ACHN (cell line): ENCODE measurements at regions not wholly inside any gene's neighbourhood (a gene's known extent, or its start where the extent isn't known, plus 50 kb on each side); places are given as distances from the start of the nearest gene placed in this dataset.
"Not testable (repeated sequence)": the region's sequence is repeated elsewhere in the genome, so short reads cannot be mapped to it uniquely, and the experiment has no call there.

Experiments used
- DNase-seq: peaks from one replicate; pipeline ENCODE4 v3.0.0-alpha.2; 2015
- in situ Hi-C: cut with HindIII; loops from 2 replicates; pipeline ENCODE4 v1.10.0; 2017; ENCODE audit warnings: low sequenced_read_pairs, low pct_ligation_motif_present, low pct_unique_long_range_greater_than_20kb

DNA sequence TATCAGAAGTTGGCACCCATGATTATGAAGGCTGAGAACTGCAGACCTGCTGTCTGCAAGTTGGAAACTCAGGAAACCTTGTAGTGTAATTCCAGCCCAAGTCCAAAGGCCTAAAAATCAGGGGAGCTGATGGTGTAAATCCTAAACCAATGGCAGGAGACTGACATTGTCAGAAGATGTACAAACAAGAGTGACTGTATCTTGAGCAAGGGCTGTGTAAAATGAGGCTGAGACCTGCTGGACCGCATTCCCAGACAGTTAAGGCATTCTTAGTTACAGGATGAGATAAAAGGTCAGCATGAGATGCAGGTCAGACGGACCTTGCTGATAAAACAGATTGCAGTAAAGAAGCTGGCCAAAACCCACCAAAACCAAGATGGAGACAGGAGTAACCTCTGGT, 147.7 kb downstream of the COG6 start:
- in situ Hi-C loops = no loop called here
- no peak for DNase-seq

DNA sequence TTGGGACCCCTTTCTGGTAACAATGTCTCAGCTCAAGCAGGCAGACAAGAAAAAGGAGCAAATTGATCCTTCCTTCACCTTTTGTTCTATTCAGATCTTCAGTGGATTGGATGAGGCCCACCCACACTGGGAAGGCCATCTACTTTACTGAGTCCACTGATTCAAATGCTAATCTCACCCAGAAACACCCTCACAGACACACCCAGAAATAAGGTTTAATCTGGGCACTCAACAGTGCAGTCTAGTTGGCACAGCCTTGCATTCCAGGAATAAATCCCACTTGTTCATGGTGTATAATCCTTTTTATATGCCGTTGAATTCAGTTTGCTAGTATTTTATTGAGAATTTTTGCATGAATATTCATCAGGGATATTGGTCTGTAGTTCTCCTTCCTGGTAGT, 148.4 kb downstream of the COG6 start:
- in situ Hi-C loops = no loop called here
- DNase-seq = no peak

DNA sequence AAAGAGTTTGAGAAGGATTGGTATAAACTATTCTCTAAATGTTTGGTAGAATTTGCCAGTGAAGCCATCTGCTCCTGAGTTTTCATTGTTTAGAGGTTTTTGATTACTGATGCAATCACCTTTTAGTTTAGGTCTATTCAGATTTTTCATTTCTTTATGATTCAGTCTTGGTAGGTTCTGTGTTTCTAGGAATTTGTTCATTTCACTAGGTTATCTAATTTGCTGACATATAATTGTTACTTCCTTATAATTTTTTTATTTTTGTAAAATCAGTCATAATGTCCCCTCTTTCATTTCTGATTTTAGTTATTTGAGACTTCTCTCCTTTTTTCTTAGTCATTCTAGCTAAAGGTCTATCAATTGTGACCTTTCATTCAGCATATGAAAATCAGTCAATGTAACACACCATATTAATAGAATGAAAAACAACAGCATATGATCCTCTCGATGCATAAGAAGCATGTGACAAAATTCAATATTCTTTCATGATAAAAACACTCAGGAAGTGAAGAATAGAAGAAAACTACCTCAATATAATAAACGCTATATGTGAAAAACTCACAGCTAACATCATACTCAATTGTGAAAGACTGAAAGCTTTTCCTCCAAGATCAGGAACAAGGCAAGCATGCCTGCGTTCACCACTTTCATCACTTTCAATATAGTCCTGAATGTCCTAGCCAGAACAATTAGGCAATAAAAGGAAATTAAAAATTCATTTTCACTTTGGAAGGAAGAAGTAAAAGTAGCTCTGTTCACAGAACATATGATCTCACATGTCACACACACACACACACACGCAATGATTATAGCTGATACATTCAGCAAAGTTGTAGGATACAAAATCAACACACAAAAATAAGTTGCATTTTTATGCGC, 149.1 kb downstream of the COG6 start:
- in situ Hi-C loops = no loop called here
- no peak for DNase-seq

DNA sequence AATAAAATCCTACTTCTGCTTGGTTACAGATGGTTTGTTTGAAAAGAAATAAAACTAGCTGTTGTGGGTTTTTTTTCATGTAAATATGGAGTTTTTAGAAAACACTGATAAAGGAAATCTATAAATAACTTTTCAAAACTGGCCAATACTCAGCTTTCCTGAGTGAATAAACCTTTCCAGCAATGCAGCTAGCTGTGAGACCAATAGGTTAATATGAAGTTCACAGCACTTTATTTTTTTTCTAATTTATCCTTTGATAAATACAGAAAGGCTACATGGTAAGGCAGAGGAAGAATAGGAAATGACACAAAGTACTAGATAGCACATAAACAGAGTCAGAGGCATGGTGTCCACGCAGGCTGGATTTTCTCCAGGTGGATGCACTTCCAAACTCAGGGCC, 154.0 kb downstream of the COG6 start:
- in situ Hi-C loops = no loop called here
- DNase-seq = no peak

DNA sequence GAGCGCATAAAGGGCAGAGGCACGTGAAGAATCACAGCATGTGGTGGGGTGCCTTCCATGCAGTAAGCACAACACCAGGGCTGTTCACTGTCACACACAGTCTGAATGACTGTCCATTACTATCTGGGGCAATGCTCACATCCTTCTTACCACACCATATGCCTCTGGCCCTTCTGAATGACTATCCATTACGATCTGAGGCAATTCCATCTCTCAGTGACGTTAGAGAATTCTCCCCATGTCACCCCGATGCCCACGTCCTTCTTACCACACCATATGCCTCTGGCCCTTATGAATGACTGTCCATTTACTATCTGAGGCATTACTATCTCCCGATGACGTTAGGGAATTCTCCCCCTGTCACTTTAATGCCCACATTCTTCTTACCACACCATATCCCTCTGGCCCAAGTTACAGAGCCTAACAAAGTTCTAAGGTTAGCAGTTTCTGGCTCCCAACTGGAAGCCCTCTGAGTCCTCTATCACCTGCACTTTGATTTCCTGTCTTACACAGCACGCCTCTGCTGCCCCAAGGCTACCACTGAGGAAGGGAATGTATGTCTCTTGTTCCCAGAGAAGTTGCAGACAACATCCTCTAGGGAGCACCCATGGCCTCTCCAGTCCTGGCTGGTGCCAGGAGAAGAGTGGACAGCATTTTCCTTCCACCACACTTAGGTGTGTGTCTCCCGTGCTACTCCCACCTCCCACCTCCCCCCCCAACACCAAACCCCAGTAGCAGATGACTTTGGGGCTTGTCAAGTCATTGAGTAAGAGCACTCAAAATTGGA, 154.8 kb downstream of the COG6 start:
- DNase-seq = no peak
- in situ Hi-C loops = no loop called here

DNA sequence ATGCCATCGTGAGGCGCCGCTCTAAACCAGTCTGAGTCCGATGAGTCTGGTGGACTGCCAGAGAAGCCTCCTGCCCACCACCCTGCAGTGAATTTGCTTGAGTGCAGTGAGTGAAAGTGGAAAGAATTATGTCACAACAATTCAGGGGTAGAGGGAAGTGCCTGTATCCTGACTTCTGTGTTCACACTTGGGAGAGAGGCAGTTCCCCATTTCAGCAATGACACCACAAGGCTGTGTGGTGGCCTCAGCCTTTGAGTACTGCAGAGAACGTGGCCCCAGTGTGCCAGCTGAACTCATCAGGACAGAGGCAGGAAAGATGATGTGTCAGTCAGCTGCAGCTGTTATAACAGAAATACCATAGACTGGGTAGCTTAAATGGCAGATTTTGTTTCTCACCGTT, 155.6 kb downstream of the COG6 start:
- DNase-seq = no peak
- in situ Hi-C loops = no loop called here

DNA sequence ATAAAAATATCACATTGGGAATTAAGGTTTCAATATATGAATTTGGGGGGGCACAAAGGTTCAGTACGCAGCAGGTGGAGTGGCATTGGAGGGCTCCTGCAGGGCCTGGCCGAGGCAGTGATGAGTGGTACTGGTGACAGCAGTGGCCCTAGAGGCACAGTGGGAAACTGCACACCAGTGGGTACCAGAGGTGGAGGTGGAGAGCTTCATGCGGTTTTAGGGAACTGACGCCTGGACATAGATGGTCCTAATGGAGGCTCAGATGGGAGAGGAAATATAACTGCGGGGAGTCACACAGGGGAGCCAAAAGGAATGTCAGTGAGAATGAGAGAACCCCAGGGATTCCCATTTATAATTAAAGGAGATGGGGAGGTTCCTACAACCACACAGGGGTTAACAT, 156.2 kb downstream of the COG6 start:
- in situ Hi-C loops = no loop called here
- DNase-seq = no peak

DNA sequence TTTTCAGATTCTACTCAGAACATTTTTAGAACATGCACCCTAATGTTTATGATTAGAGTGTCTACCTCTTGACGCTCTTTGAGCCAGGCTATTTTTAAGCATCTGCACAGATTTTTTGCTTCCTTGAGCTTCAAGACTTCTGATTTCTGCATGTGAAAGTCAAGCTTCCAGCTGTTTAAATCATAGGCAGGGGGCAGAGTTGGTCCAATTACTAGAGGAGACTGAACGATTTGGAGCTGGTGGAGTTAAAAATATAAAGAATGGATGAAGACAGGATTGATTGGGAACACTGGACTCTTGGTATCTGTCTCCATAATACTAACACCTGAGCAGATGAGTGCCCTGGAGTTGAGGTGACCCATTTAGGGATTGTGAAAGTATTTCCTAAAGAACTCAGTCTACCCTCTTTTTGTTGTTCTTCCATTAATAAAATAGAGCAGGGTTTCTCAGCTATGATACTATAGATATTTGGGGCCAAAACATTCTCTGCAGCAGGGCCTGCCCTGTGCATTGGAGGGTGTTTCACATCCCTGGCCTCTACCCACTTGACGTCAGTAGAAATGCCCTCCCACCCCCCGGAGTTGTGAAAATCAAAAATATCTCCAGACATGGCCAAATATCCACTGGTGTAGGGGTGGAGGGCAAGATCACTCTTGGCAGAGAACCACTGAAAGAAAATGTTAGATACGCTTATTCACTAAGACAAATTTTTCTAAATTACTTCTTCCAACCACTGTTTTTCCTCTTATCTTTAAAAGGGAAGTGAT, 160.1 kb downstream of the COG6 start:
- in situ Hi-C loops = no loop called here
- no peak for DNase-seq

DNA sequence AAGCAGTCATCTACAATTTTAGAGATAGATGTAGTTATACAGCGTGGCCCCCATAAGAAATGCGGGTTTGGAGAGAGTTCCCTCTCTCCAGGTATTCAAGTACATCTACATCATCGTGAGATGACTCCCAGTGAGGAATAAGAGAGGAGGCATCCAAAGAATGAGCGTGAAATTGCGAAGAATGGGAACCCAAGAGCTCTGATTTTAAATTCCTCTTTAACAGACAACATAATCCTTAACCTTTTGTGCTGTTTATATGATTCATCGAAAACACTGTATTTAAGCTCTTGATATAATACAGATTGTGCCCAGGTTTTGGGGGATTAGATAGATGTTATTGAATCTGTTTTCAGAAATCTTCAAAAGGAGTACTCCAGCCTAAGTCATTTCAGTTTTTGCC, 161.5 kb downstream of the COG6 start:
- no peak for DNase-seq
- in situ Hi-C loops = no loop called here

DNA sequence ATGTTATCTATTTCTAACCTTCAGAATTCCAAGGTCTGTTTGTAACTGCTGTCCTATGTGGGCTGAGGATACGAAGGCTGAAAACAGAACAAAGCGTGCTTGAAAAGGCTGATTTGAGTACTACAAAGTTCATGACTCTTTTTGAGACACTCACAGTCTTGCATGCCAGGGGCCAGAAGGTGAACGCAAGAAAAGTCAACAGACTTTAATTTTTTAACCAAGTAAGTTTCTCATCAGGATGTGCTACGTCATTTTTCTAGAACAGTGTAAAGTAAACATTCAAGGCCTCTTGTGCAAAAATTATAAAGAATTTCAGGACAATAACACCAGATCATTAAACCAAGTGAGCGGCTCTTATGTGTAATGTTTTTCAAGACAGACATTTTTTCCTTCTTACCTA, 163.5 kb downstream of the COG6 start:
- in situ Hi-C loops = no loop called here
- no peak for DNase-seq

DNA sequence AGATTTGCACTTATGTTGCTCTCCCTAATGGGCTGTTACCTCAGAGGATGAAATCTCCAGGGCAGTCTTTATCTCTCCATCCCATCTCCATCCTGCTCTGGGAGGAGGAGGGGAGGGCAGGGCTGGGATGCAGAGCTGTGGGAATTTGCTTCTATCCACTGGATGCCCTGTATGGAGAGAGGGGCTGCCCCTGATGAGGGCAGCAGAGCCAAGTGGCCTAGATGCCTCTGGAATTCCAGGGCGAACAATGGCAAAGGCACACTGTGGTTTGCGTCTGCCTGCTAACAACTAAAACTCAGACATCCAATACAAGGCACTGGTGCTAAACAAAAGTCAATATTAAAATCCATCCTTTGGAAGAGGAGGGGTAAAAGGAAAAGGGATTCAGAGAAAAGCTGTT, 165.1 kb downstream of the COG6 start:
- in situ Hi-C loops = no loop called here
- DNase-seq = no peak

DNA sequence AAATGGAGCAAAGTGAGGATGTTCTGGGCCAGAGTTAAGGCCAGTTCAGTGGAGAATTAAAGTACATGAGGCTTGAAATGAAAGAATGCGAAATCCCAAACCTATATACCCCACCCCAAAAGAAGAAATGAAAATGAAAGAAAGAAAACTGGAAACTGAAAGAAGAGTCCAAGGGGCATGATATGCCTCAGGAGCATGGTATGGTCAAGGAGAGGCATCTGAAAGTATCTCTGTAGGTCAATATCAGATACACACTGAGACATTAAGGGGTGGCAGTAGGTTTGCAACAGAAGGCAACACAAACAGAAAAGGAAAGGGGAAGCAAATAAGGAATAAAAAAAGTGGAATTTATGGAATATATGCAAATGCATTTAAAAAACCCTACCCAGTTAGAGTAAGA, 166.5 kb downstream of the COG6 start:
- in situ Hi-C loops = no loop called here
- DNase-seq = no peak

DNA sequence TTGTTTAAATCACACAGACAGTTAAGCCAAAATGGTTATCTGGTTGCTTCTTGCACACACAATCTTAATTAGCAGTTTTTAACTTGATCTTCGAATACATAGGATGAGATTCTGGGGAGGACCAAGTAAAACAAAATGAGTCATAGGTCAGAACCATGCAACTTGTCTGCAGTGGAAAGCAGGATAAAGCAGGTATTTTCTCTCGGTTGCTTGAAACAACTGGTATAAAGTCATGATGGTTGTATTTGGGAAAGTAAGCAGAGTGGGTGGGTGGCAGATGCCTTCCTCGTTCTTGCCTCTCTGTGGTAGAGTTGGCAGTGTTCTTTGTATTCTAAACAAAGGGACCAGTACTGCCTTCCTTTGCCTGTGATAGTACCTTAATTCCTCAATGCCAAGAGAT, 167.0 kb downstream of the COG6 start:
- no peak for DNase-seq
- in situ Hi-C loops = no loop called here

DNA sequence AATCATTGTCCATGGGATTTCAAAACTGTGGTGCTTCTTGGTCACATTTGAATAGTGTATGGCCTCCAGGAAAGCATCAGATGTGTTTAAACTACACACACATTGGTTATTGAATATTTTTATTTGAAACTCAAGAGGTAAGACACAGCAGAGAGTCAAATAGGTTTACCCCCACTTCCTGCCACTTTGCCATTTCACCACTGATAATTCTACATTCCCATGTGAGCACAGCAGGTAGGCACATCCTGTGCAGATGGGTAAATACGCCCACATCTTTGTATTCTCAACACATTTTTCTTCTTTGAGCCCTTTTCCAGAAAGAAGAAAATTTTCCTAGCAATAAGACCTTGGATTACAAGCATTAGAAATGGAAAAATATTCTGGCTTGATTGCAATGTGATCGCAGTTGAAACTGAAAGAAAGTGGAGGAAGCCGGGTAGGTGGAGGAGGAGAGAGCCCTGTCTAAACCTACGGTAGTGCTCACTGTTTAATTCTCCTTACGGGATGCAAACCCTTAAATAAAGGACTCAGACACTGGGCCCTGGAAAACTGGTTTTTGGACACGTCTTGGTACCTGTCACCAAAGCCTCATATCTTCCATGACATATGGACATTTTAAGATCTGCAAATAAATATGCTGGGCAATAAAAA, 167.7 kb downstream of the COG6 start:
- in situ Hi-C loops = no loop called here
- DNase-seq = no peak

DNA sequence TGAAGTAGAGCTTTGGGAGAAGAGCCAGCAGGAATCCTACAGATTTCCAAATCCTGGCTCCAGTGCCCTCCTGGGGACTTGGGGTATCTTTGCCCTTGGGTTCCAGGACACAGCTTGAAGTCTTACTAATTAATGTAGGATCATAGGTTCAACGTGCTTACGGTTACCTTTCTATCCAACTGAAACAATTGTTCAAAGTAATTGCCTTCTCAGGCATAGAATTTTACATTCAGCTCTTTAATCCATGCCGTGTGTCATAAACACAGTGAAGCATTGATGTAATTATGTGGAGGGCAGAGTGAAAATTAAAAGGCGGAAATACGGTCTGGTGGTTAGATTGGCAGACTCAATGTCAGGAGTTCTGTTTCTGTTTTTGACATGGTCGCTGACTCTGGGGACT, 170.4 kb downstream of the COG6 start:
- in situ Hi-C loops = no loop called here
- DNase-seq = no peak

DNA sequence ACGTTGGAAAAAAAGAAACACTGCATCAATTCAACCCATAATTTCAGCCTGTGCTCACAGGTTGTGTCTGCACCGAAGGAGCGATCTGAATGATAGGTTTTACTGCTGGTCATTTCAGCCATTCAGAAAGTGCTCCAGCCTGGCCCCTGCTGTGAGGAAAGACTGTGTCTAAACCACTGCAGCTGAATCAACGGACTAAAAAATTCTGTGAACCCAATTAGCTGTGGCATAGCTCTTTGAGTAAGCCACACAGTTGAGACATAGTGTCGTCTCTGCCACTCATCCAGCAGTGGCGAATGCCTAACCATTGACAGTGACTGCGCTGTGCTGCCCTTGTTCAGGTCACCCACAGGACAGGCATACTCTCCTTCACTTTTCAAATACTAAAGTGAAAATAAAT, 179.8 kb downstream of the COG6 start:
- in situ Hi-C loops = no loop called here
- no peak for DNase-seq

DNA sequence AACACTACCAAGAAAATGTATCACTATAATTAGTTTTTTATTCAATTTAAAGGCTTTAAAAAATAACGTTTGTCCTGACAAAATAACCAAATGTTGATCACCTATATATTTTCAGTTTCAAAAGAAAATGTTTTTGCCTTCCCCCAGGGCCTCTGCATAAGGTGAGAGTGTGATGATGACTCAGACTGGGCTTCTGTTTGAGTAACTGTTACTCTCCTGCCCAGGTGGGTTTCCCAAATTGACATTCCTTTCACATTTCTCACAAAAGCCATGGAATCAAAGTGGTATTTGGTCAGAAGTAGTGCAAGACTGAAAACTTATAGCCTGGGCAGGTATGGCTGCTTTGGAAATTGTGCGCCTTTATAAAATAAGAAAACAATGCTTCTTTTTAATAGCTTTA, 180.6 kb downstream of the COG6 start:
- no peak for DNase-seq

DNA sequence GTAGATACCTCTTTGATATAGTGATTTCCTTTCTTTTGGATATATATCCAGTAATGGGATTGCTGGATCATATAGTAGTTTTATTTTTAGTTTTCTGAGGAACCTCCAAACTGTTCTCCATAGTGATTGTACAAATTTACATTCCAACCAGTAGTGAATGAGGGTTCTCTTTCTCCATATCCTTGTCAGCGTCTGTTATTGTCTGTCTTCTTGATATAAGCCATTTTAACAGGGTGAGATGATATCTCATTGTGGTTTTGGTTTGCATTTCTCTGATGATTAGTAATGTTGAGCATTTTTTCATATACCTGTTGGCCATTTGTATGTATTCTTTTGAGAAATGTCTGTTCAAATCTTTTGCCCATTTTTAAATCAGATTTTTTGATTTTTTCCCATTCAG, 182.4 kb downstream of the COG6 start:
- DNase-seq, in situ Hi-C loops: not testable (repeated sequence)

More for the DNA sequence above, 180.6 kb downstream of the COG6 start:
- in situ Hi-C loops = no loop called here

DNA sequence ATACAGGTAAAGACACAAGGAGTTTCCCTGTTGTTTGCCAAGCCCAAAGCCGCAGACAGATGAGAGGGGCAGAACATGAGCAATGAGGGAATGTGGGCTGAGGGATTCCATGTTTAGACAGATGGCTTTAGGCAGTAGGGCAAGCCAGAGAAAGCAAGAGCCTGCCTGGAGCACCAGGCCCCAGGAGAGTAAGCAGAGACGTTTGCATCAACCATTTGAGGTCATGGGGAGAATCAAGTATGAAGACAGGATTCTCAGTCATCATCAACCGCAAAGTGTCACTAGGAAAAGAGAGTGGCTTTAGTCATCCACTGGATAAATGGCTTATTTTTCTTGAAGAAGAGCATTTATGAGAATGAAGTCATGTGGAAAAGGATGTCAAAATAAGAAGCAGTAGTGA, 184.7 kb downstream of the COG6 start:
- DNase-seq = no peak
- in situ Hi-C loops = no loop called here
